Erythroblast (primary cell): ENCODE measurements at regions not wholly inside any gene's neighbourhood (a gene's known extent, or its start where the extent isn't known, plus 50 kb on each side); places are given as distances from the start of the nearest gene placed in this dataset.

Experiments used
- GATA1 ChIP-seq: IDR thresholded peaks from 2 replicates; pipeline ENCODE4 v1.6.1; 2011; ENCODE audit warnings: low read depth, mild to moderate bottlenecking, control low read depth, low read length, moderate library complexity
- POLR2A ChIP-seq: IDR thresholded peaks from 2 replicates; pipeline ENCODE4 v1.6.1; 2011; ENCODE audit warnings: mild to moderate bottlenecking, low read length

GRCh38 chr7:85695041-85695440 is 508.2 kb upstream of the SEMA3D start:
- TF ChIP-seq POLR2A (no peak), GATA1 (no peak)
